Tibial nerve (tissue), 3 donors: ENCODE measurements at regions not wholly inside any gene's neighbourhood (a gene's known extent, or its start where the extent isn't known, plus 50 kb on each side); places are given as distances from the start of the nearest gene placed in this dataset.
"Not testable (repeated sequence)": the region's sequence is repeated elsewhere in the genome, so short reads cannot be mapped to it uniquely, and the experiment has no call there.

ENCODE experiments used
- POLR2A ChIP-seq, 2 donors: fragments of 450-650 bp; IDR thresholded peaks; one replicate each; pipeline ENCODE4 v1.6.1; 2017; ENCODE audit warnings: antibody characterized with exemption in 2 of 2, mild to moderate bottlenecking in 2 of 2, moderate library complexity in 2 of 2
- TF ChIP-seq, protein P1 (sequence below), 5 experiments: fragments of 200-600 bp in 3 of 5; fragments of 450-650 bp in 2 of 5; sonication (generic) in 3 of 5; IDR thresholded peaks; one replicate each; pipeline ENCODE4 v1.5.1; 2016 to 2019; ENCODE audit warnings: antibody characterized with exemption in 5 of 5, mild to moderate bottlenecking in 3 of 5, moderate library complexity in 2 of 5

DNA sequence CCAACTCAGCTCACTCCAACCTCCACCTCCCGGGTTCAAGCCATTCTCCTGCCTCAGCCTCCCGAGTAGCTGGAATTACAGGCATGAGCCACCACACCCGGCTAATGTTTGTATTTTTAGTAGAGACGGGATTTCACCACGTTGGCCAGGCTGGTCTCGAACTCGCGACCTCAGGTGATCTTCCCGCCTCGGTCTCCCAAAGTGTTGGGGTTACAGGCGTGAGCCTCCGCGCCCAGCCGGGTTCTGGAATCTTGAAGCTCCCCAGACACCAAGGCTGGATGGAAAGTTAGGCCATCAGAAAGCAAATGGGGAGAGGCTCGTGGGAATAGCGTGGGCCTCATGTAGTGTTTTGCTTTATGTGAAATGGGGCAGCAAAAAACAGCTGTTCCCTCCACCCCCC is 81.0 kb upstream of the PPP2R3B start:
- TF ChIP-seq, protein P1, sequence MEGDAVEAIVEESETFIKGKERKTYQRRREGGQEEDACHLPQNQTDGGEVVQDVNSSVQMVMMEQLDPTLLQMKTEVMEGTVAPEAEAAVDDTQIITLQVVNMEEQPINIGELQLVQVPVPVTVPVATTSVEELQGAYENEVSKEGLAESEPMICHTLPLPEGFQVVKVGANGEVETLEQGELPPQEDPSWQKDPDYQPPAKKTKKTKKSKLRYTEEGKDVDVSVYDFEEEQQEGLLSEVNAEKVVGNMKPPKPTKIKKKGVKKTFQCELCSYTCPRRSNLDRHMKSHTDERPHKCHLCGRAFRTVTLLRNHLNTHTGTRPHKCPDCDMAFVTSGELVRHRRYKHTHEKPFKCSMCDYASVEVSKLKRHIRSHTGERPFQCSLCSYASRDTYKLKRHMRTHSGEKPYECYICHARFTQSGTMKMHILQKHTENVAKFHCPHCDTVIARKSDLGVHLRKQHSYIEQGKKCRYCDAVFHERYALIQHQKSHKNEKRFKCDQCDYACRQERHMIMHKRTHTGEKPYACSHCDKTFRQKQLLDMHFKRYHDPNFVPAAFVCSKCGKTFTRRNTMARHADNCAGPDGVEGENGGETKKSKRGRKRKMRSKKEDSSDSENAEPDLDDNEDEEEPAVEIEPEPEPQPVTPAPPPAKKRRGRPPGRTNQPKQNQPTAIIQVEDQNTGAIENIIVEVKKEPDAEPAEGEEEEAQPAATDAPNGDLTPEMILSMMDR (IDR thresholded peaks at IDR 0.05), result not testable (repeated sequence)
- TF ChIP-seq POLR2A (IDR thresholded peaks at IDR 0.05), result not testable (repeated sequence)
